ENCODE measurements at regions not wholly inside any gene's neighbourhood (a gene's known extent, or its start where the extent isn't known, plus 50 kb on each side); places are given as distances from the start of the nearest gene placed in this dataset.

- in situ Hi-C loops (cut with HindIII; ENCODE audit: low sequenced_read_pairs): no loop called here
Measured at GRCh38 chr2:103165836-103166235, 404.0 kb downstream of the TMEM182 start.

GRCh38 chr2:103166456-103167324 is 404.9 kb downstream of the TMEM182 start:
- in situ Hi-C loops (cut with HindIII; ENCODE audit: low sequenced_read_pairs): no loop called here
- H3K4me3 ChIP-seq (ENCODE audit: low read depth, low read length): no peak overlapping the region
- no peak for DNase-seq (ENCODE audit: low read depth)
- no peak for TF ChIP-seq CTCF (IDR thresholded peaks at IDR 0.05; ENCODE audit: low read depth, low read length, missing control alignments)

More at GRCh38 chr2:103165836-103166235, 404.0 kb downstream of the TMEM182 start:
- H3K4me3 ChIP-seq (ENCODE audit: low read depth, low read length): no peak overlapping the region
- TF ChIP-seq CTCF (IDR thresholded peaks at IDR 0.05; ENCODE audit: low read depth, low read length, missing control alignments): no peak
- no peak for DNase-seq (ENCODE audit: low read depth)

GRCh38 chr2:103167599-103167998 is 405.8 kb downstream of the TMEM182 start:
- no peak for TF ChIP-seq CTCF (IDR thresholded peaks at IDR 0.05; ENCODE audit: low read depth, low read length, missing control alignments)
- H3K4me3 ChIP-seq (ENCODE audit: low read depth, low read length): no peak overlapping the region
- in situ Hi-C loops (cut with HindIII; ENCODE audit: low sequenced_read_pairs): no loop called here
- no peak for DNase-seq (ENCODE audit: low read depth)

- in situ Hi-C loops (cut with HindIII; ENCODE audit: low sequenced_read_pairs): no loop called here
- H3K4me3 ChIP-seq (ENCODE audit: low read depth, low read length): no peak overlapping the region
- TF ChIP-seq CTCF (IDR thresholded peaks at IDR 0.05; ENCODE audit: low read depth, low read length, missing control alignments): no peak
Measured at GRCh38 chr2:103169861-103170260, 408.0 kb downstream of the TMEM182 start.

GRCh38 chr2:103172821-103173220 is 411.0 kb downstream of the TMEM182 start:
- no peak for TF ChIP-seq CTCF (IDR thresholded peaks at IDR 0.05; ENCODE audit: low read depth, low read length, missing control alignments)
- no peak for DNase-seq (ENCODE audit: low read depth)
- in situ Hi-C loops (cut with HindIII; ENCODE audit: low sequenced_read_pairs): no loop called here
- no peak overlapping the region for H3K4me3 ChIP-seq (ENCODE audit: low read depth, low read length)

More at GRCh38 chr2:103169861-103170260, 408.0 kb downstream of the TMEM182 start:
- DNase-seq (ENCODE audit: low read depth): no peak

- peak; percentile 28 for DNase-seq (ENCODE audit: low read depth)
- H3K4me3 ChIP-seq (ENCODE audit: low read depth, low read length): no peak overlapping the region
- in situ Hi-C loops (cut with HindIII; ENCODE audit: low sequenced_read_pairs): no loop called here
- no peak for TF ChIP-seq CTCF (IDR thresholded peaks at IDR 0.05; ENCODE audit: low read depth, low read length, missing control alignments)
Measured at GRCh38 chr2:103174711-103175110, 412.9 kb downstream of the TMEM182 start.
